ENCODE measurements at regions not wholly inside any gene's neighbourhood (a gene's known extent, or its start where the extent isn't known, plus 50 kb on each side); places are given as distances from the start of the nearest gene placed in this dataset.

- TF ChIP-seq CTCF (IDR thresholded peaks at IDR 0.05; ENCODE audit: low read length) (no peak), EZH2phosphoT487 (IDR thresholded peaks at IDR 0.05; ENCODE audit: low read length) (no peak)
Measured at GRCh38 chr12:91921555-91921954, 224.1 kb downstream of the BTG1 start.
